Left ventricle myocardium inferior (tissue), 1 donor: ENCODE measurements at regions not wholly inside any gene's neighbourhood (a gene's known extent, or its start where the extent isn't known, plus 50 kb on each side); places are given as distances from the start of the nearest gene placed in this dataset.

Experiments
- DNase-seq: peaks from one replicate; pipeline ENCODE4 v3.0.0-alpha.2; 2020
- H3K27ac ChIP-seq: fragments of 200-600 bp; replicated peaks from 2 replicates; pipeline ENCODE4 v1.8.0; 2021
- H3K27me3 ChIP-seq: fragments of 200-600 bp; 2 replicates; pipeline ENCODE4 v1.8.0; 2021; ENCODE audit warnings: low read depth
- H3K36me3 ChIP-seq: fragments of 200-600 bp; 2 replicates; pipeline ENCODE4 v1.8.0; 2021
- H3K4me1 ChIP-seq: fragments of 200-600 bp; 2 replicates; pipeline ENCODE4 v1.8.0; 2021
- H3K4me3 ChIP-seq: fragments of 200-600 bp; 2 replicates; pipeline ENCODE4 v1.8.0; 2021; ENCODE audit warnings: mild to moderate bottlenecking, moderate library complexity
- H3K9me3 ChIP-seq: fragments of 200-600 bp; replicated peaks from 2 replicates; pipeline ENCODE4 v1.8.0; 2021
- CTCF ChIP-seq: fragments of 200-600 bp; IDR thresholded peaks from 2 replicates; pipeline ENCODE4 v1.8.0; 2021; ENCODE audit warnings: antibody characterized with exemption, mild to moderate bottlenecking, borderline replicate concordance
- intact Hi-C: fragments of 100-400 bp; cut with micrococcal nuclease; formaldehyde crosslinking; loops from one replicate; pipeline ENCODE4 v1.11.0; 2022
- donor health status: DM: no; HTN: yes; CAD: no; lungs with severe emphysema.

- Histone ChIP-seq H3K4me1 (no peaks in the 10 kb centered on the region), H3K27ac (no peak overlapping the region), H3K4me3 (no peak overlapping the region), H3K36me3 (no peaks in the 10 kb centered on the region), H3K9me3 (peaks cover 45% of the 10 kb centered on the region), H3K27me3 (no peaks in the 10 kb centered on the region)
- intact Hi-C loops = no loop called here
- no peak for TF ChIP-seq CTCF
- DNase-seq = no peak
Measured at GRCh38 chr5:43920422-43920821, 317.4 kb downstream of the NNT start.

- Histone ChIP-seq H3K9me3 (peaks cover 33% of the 10 kb centered on the region), H3K4me3 (no peak overlapping the region), H3K4me1 (no peaks in the 10 kb centered on the region), H3K36me3 (no peaks in the 10 kb centered on the region), H3K27ac (no peak overlapping the region), H3K27me3 (no peaks in the 10 kb centered on the region)
- DNase-seq = no peak
- no peak for TF ChIP-seq CTCF
- intact Hi-C loops = no loop called here
Measured at GRCh38 chr5:43917925-43918324, 314.9 kb downstream of the NNT start.

- TF ChIP-seq CTCF = no peak
- DNase-seq = no peak
- intact Hi-C loops = no loop called here
Measured at GRCh38 chr5:43903129-43903528, 300.1 kb downstream of the NNT start.

GRCh38 chr5:43900974-43901373, 298.0 kb downstream of the NNT start:
- no peaks in the 10 kb centered on the region for H3K27me3 ChIP-seq
- peaks cover 4% of the 10 kb centered on the region for H3K9me3 ChIP-seq
- no peak overlapping the region for H3K27ac ChIP-seq
- intact Hi-C loops = no loop called here
- H3K4me3 ChIP-seq = no peak overlapping the region
- H3K36me3 ChIP-seq = no peaks in the 10 kb centered on the region
- H3K4me1 ChIP-seq = no peaks in the 10 kb centered on the region
- TF ChIP-seq CTCF = no peak
- DNase-seq = no peak

More at GRCh38 chr5:43903129-43903528, 300.1 kb downstream of the NNT start:
- peaks cover 6% of the 10 kb centered on the region for H3K9me3 ChIP-seq
- H3K4me3 ChIP-seq = no peak overlapping the region
- no peaks in the 10 kb centered on the region for H3K27me3 ChIP-seq
- no peaks in the 10 kb centered on the region for H3K36me3 ChIP-seq
- H3K27ac ChIP-seq = no peak overlapping the region
- H3K4me1 ChIP-seq = no peaks in the 10 kb centered on the region

- no peak for TF ChIP-seq CTCF
- Histone ChIP-seq H3K4me1 (no peaks in the 10 kb centered on the region), H3K4me3 (no peak overlapping the region), H3K27me3 (no peaks in the 10 kb centered on the region), H3K9me3 (no peaks in the 10 kb centered on the region), H3K36me3 (no peaks in the 10 kb centered on the region), H3K27ac (no peak overlapping the region)
- no peak for DNase-seq
- intact Hi-C loops = no loop called here
Measured at GRCh38 chr5:43895876-43896275, 292.9 kb downstream of the NNT start.
